Effector memory CD4-positive, alpha-beta T cell (primary cell): ENCODE measurements at regions not wholly inside any gene's neighbourhood (a gene's known extent, or its start where the extent isn't known, plus 50 kb on each side); places are given as distances from the start of the nearest gene placed in this dataset.
"Not testable (repeated sequence)": the region's sequence is repeated elsewhere in the genome, so short reads cannot be mapped to it uniquely, and the experiment has no call there.

ENCODE experiments used
- DNase-seq, 3 donors: peaks; one replicate each; pipeline ENCODE4 v3.0.0-alpha.2; 2020
- H3K27ac ChIP-seq: 2 replicates; pipeline ENCODE4 v1.7.0; 2013; ENCODE audit warnings: mild to moderate bottlenecking, low read length, moderate library complexity; ENCODE audit not compliant: insufficient read depth, poor library complexity, severe bottlenecking
- H3K27me3 ChIP-seq: replicated peaks from 2 replicates; pipeline ENCODE4 v1.7.0; 2013; ENCODE audit warnings: mild to moderate bottlenecking, low read length; ENCODE audit not compliant: insufficient read depth, control insufficient read depth, poor library complexity, severe bottlenecking
- H3K36me3 ChIP-seq: 2 replicates; pipeline ENCODE4 v1.7.0; 2013; ENCODE audit warnings: mild to moderate bottlenecking, low read length, moderate library complexity; ENCODE audit not compliant: control insufficient read depth, insufficient read depth
- H3K4me1 ChIP-seq: 2 replicates; pipeline ENCODE4 v1.7.0; 2013; ENCODE audit warnings: low read length, mild to moderate bottlenecking; ENCODE audit not compliant: control insufficient read depth, insufficient read depth, poor library complexity, severe bottlenecking
- H3K4me3 ChIP-seq: 2 replicates; pipeline ENCODE4 v1.7.0; 2013; ENCODE audit warnings: low read length, low read depth, mild to moderate bottlenecking; ENCODE audit not compliant: insufficient read depth, poor library complexity, severe bottlenecking
- H3K9me3 ChIP-seq: 2 replicates; pipeline ENCODE4 v1.7.0; 2013; ENCODE audit warnings: mild to moderate bottlenecking, low read length, moderate library complexity; ENCODE audit not compliant: control insufficient read depth

DNA sequence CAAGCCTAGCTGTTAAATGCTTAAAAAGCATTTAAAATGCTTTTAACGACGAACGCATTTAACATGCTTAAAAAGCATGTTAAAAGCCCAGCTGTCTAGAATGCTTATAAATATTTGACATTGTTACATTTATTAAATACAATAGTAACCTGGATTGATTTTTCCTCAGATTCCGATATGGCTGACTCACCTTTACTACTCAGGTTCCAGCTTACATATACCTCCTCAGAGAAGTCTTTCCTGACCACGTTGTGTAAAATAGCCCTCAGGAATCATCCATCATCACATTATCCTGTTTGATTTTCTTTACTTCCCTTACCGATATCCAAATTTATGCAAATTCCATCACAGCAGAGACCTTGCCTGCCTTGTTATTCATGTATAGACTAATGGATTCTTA lies 51.4 kb downstream of the SLC41A2 start:
- no peak for DNase-seq
- Histone ChIP-seq H3K27me3 (no peaks in the 10 kb centered on the region), H3K27ac (no peak overlapping the region), H3K4me3 (no peak overlapping the region), H3K36me3 (no peaks in the 10 kb centered on the region), H3K9me3 (no peaks in the 10 kb centered on the region), H3K4me1 (no peaks in the 10 kb centered on the region)

DNA sequence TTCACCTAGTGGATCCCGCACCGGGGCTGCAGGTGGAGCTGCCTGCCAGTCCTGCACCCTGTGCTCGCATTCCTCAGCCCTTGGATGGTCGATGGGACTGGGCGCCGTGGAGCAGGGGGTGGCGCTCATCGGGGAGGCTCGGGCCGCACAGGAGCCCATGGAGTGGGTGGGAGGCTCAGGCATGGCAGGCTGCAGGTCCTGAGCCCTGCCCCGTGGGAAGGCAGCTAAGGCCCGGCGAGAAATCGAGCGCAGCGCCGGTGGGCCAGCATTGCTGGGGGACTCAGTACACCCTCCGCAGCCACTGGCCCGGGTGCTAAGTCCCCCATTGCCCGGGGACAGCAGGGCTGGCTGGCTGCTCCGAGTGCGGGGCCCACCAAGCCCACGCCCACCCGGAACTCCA lies 52.6 kb downstream of the SLC41A2 start:
- H3K4me1 ChIP-seq, H3K36me3 ChIP-seq, H3K9me3 ChIP-seq, DNase-seq, H3K27me3 ChIP-seq, H3K27ac ChIP-seq, H3K4me3 ChIP-seq: not testable (repeated sequence)

DNA sequence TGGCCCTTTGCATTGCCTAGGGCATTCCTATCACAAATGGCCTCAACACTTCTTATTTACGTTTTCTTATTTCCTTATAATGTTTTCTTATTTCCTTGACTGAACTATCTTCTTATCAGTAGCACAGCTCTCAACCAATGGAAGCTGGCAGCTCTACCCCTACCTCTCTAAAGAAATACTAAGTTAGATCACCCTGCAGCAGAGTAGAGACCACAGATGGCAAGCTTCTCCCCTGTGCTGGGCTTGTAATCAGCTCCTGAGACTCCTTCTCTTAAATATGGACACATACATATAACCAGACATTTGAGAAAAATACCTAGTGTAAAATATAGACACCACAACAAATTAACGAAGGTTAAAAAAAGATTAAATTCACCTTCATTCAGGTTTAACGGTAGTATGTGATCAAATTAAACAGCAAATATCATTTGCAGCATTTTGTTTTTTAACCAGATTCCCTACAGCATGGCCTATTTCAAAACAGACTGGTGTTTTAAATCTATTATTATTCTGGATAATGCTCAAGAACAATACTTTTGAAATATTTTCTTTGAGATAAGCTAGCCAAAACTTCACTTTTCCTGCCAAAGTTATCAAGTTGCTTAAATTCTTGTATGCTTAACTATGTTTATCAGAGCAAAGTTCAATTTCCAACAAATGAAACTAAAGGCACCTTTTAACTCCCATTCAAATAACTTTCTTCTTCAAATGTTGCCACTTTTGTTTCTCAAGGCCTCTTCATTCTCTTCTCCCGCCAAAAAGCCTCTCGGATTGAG lies 54.3 kb downstream of the SLC41A2 start:
- Histone ChIP-seq H3K9me3 (no peaks in the 10 kb centered on the region), H3K27ac (no peak overlapping the region), H3K4me1 (no peaks in the 10 kb centered on the region), H3K4me3 (no peak overlapping the region), H3K27me3 (no peaks in the 10 kb centered on the region), H3K36me3 (no peaks in the 10 kb centered on the region)
- DNase-seq = no peak

DNA sequence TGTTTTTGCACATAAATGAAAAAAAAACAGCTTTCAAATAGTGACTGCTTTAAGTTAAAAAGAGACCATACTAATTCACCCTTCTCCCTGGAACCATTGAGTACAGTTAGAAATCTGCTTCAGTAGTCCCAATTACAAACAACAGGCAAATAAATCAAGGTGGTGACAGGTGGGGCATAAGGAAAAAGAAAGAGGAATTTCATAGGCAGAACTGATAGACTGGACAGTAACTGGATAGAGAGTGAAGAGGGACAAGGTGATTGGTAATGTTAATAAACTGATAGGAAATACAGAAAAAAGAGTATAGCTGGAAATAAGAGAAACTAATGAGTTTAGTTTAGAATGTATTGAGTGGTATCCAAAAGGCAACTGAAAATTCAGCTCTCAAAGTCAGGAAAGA lies 56.0 kb downstream of the SLC41A2 start:
- DNase-seq = no peak
- Histone ChIP-seq H3K9me3 (no peaks in the 10 kb centered on the region), H3K4me3 (no peak overlapping the region), H3K27me3 (no peaks in the 10 kb centered on the region), H3K27ac (no peak overlapping the region), H3K4me1 (no peaks in the 10 kb centered on the region), H3K36me3 (no peaks in the 10 kb centered on the region)

DNA sequence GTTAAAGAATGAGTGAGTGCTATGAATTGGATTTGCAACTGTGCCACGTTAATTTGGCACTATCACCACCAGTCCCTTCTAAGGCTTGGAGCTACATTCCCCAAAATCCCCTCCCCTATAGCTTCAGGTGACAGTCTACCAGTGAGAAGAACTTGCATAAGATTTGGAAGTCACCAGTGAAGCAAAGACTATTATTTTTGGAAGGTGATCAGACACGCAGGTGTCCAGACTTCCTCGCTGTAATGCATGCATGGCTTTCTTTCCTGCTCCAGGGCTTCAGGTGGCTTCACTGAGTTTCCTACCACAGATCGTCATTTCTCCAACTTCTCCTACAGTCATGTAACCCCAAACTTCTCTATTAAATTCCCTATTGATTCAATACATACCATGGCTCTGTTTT lies 61.4 kb downstream of the SLC41A2 start:
- Histone ChIP-seq H3K4me3 (no peak overlapping the region), H3K4me1 (no peaks in the 10 kb centered on the region), H3K27ac (no peak overlapping the region), H3K27me3 (no peaks in the 10 kb centered on the region), H3K36me3 (no peaks in the 10 kb centered on the region), H3K9me3 (no peaks in the 10 kb centered on the region)
- DNase-seq = no peak

DNA sequence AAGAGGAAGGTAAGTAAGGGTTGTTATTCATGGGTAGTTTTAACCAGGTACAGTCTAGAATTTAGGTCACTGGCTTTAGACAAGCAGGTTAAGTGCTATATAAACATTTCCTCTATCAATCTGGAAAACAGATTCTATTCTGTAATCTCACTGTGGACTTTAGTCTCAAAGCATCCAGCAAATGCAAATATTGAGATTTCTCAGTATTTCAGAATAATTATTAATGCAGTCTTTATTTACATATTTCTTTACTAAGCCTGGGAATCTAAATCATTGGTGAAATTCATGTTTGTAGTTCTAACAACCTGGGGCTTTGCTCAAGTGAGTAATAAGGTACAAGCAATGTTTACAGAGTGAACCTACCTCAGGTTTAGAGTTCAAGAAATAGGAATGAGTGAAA lies 61.9 kb downstream of the SLC41A2 start:
- H3K4me1 ChIP-seq = no peaks in the 10 kb centered on the region
- H3K9me3 ChIP-seq = no peaks in the 10 kb centered on the region
- H3K27ac ChIP-seq = no peak overlapping the region
- DNase-seq = no peak
- H3K4me3 ChIP-seq = no peak overlapping the region
- H3K27me3 ChIP-seq = no peaks in the 10 kb centered on the region
- H3K36me3 ChIP-seq = no peaks in the 10 kb centered on the region

DNA sequence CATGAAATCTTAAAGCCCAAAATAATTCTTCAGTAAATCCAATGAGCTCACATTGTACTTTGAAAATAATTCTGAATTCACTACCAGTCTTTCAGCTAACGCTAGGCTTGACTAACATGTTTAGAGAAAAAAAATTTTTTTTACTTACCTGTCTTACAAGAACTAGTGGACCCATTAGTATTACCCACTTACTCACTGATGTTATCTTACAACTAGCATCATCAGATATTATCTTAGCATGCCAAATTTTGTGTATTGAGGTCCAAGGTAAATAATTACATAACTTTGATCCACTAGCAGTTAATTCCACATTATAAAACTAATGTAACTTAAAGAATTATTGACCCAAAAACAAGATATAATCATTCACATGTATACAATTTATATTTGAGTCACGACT lies 62.7 kb downstream of the SLC41A2 start:
- no peaks in the 10 kb centered on the region for H3K36me3 ChIP-seq
- no peaks in the 10 kb centered on the region for H3K27me3 ChIP-seq
- no peak overlapping the region for H3K4me3 ChIP-seq
- H3K27ac ChIP-seq = no peak overlapping the region
- no peak for DNase-seq
- no peaks in the 10 kb centered on the region for H3K4me1 ChIP-seq
- no peaks in the 10 kb centered on the region for H3K9me3 ChIP-seq

DNA sequence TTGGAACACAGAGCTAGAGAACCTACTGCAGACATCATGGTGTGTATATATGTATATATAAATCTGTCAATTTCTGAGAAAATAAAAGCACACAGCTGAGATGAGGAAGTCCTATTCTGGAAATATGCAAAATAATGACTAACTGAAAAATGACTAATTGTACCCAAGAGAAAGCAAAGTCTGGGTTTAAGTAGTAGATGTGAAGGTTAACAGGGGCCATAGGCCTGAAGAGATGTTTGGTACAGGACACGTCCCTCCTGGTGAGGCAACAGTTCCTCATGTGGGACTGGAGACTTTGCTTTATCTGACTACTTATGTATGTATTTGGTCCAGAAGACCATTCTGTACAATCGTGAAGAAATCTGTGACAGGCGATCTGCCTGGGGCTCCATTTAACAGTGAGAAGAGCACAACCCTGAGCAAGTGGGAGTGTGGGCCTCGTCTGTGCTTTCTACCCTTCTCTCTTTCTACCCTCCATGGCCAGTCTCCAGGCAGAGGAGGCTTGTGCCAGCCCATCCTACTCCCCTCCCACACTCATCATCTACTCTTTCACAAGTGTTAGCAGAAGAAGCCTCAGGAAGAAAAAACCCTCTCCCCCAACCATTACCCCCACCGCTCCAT lies 67.5 kb downstream of the SLC41A2 start:
- H3K27me3 ChIP-seq = no peaks in the 10 kb centered on the region
- DNase-seq = no peak

DNA sequence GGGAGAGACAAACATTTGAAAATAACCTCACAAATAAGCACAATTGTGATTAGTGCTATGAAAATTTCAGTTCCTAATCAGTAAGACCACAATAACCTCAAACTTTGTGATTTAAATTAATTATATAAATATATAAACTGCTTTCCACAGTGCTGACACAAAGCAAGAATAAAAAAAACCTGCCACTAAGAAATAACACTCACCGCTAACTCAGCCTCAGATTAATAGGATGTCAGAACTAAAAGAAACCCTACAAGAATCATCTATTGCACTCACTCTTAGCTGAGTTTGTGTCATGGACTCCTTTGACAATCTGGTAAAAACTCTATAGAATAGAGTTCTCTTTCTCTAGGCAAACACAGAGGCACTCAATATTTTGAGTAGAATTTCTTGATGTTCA lies 68.4 kb downstream of the SLC41A2 start:
- Histone ChIP-seq H3K27me3 (no peaks in the 10 kb centered on the region), H3K27ac (no peak overlapping the region), H3K36me3 (no peaks in the 10 kb centered on the region), H3K9me3 (no peaks in the 10 kb centered on the region), H3K4me3 (no peak overlapping the region), H3K4me1 (no peaks in the 10 kb centered on the region)
- DNase-seq = no peak

More for the DNA sequence above, 67.5 kb downstream of the SLC41A2 start:
- no peak overlapping the region for H3K4me3 ChIP-seq
- H3K4me1 ChIP-seq = no peaks in the 10 kb centered on the region
- no peaks in the 10 kb centered on the region for H3K36me3 ChIP-seq
- H3K9me3 ChIP-seq = no peaks in the 10 kb centered on the region
- H3K27ac ChIP-seq = no peak overlapping the region

DNA sequence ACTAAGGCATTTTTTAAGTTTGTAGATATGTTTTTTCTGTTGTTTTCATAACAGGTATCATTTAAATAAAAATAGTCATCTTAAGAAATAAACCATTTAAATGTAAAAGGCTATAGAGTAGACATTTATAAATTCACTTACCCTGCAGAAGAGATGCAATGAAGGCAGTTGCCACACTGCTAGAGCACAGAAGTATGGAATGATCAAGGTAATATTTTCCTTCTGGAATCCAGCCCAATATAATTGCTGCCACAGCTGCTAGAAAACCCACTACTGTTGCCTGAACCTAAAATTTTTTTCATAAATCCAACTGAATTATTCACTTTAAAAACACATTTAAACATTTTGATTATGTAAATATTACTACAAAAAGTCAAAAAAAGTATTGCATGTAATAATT lies 69.2 kb downstream of the SLC41A2 start:
- Histone ChIP-seq H3K27ac (no peak overlapping the region), H3K27me3 (no peaks in the 10 kb centered on the region), H3K4me3 (no peak overlapping the region), H3K4me1 (no peaks in the 10 kb centered on the region), H3K36me3 (no peaks in the 10 kb centered on the region), H3K9me3 (no peaks in the 10 kb centered on the region)
- no peak for DNase-seq
